CD4-positive, alpha-beta T cell treated with Interleukin-21 for 1 hour (primary cell): ENCODE measurements at regions not wholly inside any gene's neighbourhood (a gene's known extent, or its start where the extent isn't known, plus 50 kb on each side); places are given as distances from the start of the nearest gene placed in this dataset.

Source experiments
- DNase-seq: peaks from one replicate; pipeline ENCODE4 v3.0.0-alpha.2; 2020

GRCh38 chr2:23241121-23241520 lies 143.9 kb upstream of the KLHL29 start:
- no peak for DNase-seq

- no peak for DNase-seq
These were observed 143.3 kb upstream of the KLHL29 start for GRCh38 chr2:23241611-23242245.

GRCh38 chr2:23243073-23243659 lies 141.8 kb upstream of the KLHL29 start:
- no peak for DNase-seq

GRCh38 chr2:23244617-23245016 lies 140.4 kb upstream of the KLHL29 start:
- DNase-seq = no peak

GRCh38 chr2:23246992-23247683 lies 137.8 kb upstream of the KLHL29 start:
- no peak for DNase-seq

GRCh38 chr2:23248667-23249066 lies 136.3 kb upstream of the KLHL29 start:
- DNase-seq = no peak

- no peak for DNase-seq
These were observed 135.6 kb upstream of the KLHL29 start for GRCh38 chr2:23249348-23249747.

GRCh38 chr2:23250371-23250770 lies 134.6 kb upstream of the KLHL29 start:
- no peak for DNase-seq

GRCh38 chr2:23256643-23257042 lies 128.3 kb upstream of the KLHL29 start:
- no peak for DNase-seq

GRCh38 chr2:23260621-23261020 lies 124.4 kb upstream of the KLHL29 start:
- DNase-seq = no peak

- no peak for DNase-seq
These were observed 116.3 kb upstream of the KLHL29 start for GRCh38 chr2:23268467-23269263.

GRCh38 chr2:23269747-23270146 lies 115.2 kb upstream of the KLHL29 start:
- no peak for DNase-seq

- no peak for DNase-seq
These were observed 114.2 kb upstream of the KLHL29 start for GRCh38 chr2:23270810-23271209.

GRCh38 chr2:23271230-23271629 lies 113.7 kb upstream of the KLHL29 start:
- no peak for DNase-seq

GRCh38 chr2:23273786-23274185 lies 111.2 kb upstream of the KLHL29 start:
- no peak for DNase-seq

GRCh38 chr2:23280401-23280800 lies 104.6 kb upstream of the KLHL29 start:
- no peak for DNase-seq

GRCh38 chr2:23283653-23284052 lies 101.3 kb upstream of the KLHL29 start:
- DNase-seq = no peak

- no peak for DNase-seq
These were observed 99.7 kb upstream of the KLHL29 start for GRCh38 chr2:23285091-23285800.

GRCh38 chr2:23286031-23286757 lies 98.8 kb upstream of the KLHL29 start:
- no peak for DNase-seq

GRCh38 chr2:23286758-23287704 lies 97.9 kb upstream of the KLHL29 start:
- no peak for DNase-seq

- no peak for DNase-seq
These were observed 95.3 kb upstream of the KLHL29 start for GRCh38 chr2:23289671-23290070.
